ENCODE measurements at regions not wholly inside any gene's neighbourhood (a gene's known extent, or its start where the extent isn't known, plus 50 kb on each side); places are given as distances from the start of the nearest gene placed in this dataset.
A peak's percentile ranks its signal among the peaks of the same experiment; 100 is the strongest.

DNA sequence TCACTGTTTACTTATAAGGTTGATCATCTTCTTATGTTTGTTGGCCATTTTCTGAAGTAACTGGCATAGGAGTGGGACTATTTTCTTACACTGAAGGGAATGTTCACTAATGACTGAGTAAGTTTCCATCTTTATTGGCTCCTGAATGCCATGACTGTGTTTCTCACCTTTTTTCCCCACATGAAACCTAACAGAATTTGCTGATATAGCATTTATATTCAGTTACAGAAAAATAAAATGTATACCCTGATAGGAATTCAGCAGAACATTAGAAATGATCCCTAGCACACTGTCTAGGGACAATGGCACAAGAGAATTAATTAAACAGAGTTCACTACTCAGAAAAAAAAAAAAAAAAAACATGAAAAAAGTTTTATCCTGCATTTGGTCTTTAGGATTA, 1465.1 kb upstream of the C9orf72 start:
- DNase-seq (ENCODE audit: low read depth): no peak
- no peak overlapping the region for H3K4me3 ChIP-seq (replicated peaks; ENCODE audit: low read depth, low read length)
- TF ChIP-seq, protein P1, sequence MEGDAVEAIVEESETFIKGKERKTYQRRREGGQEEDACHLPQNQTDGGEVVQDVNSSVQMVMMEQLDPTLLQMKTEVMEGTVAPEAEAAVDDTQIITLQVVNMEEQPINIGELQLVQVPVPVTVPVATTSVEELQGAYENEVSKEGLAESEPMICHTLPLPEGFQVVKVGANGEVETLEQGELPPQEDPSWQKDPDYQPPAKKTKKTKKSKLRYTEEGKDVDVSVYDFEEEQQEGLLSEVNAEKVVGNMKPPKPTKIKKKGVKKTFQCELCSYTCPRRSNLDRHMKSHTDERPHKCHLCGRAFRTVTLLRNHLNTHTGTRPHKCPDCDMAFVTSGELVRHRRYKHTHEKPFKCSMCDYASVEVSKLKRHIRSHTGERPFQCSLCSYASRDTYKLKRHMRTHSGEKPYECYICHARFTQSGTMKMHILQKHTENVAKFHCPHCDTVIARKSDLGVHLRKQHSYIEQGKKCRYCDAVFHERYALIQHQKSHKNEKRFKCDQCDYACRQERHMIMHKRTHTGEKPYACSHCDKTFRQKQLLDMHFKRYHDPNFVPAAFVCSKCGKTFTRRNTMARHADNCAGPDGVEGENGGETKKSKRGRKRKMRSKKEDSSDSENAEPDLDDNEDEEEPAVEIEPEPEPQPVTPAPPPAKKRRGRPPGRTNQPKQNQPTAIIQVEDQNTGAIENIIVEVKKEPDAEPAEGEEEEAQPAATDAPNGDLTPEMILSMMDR (IDR thresholded peaks at IDR 0.05; ENCODE audit: low read length, missing control alignments): no peak

DNA sequence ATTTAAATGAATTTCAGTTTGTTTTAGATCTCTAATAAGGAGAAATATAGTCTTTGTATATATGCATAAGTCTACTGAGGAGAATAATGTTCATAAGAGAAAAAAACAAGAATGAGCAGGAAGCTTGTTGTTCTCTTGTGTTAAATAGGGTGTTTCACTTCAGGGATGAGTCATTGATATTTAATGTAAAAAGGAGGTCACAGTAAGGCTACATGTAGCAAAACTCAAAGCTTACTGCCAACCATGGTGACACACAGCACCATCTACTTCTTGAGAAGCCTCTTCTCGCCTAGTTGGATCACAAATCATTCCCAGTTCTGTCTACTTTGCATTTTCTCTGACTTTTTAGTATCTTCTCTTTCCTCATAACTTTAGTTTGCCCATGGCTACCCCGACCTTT, 1466.0 kb upstream of the C9orf72 start:
- peak; percentile 35 for DNase-seq (ENCODE audit: low read depth)
- H3K4me3 ChIP-seq (replicated peaks; ENCODE audit: low read depth, low read length): no peak overlapping the region
- TF ChIP-seq, protein P1 (IDR thresholded peaks at IDR 0.05; ENCODE audit: low read length, missing control alignments): no peak

DNA sequence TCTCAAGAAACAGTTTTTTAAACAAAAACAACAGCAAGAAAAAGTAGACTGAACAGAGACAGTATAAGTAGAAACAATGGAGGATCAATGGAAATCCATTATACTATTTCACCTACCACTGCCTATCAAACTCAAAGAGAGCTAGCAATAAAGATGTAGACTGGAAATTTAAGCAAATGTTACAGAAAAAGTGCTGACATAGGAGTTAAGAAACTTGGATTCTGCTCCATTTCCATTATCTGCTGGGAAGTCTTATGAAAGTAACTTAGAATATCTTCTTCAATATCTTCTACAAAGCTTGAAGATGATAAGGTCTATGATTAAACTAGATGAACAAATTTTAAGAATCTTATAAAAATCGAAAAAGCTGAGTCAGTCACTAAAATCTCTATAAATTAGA, 1469.8 kb upstream of the C9orf72 start:
- H3K4me3 ChIP-seq (replicated peaks; ENCODE audit: low read depth, low read length): no peak overlapping the region
- TF ChIP-seq, protein P1 (IDR thresholded peaks at IDR 0.05; ENCODE audit: low read length, missing control alignments): no peak
- DNase-seq (ENCODE audit: low read depth): no peak

DNA sequence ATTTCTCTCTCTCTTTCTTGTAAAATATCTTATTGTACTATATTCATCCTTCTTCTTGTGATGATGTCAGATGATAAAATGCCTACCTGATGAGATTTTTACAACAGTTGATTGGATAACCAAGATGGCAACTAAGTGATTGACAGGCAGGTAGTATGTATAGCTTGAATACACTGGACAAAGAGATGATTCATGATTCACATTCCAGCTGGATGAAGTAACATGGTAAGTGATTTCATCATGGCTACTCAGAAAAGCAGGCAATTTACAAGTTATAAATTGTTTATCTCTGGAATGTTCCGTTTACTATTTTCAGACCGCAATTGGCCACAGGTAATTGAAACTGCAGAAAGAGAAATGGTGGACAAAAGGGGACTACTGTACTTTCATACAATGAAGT, 1471.7 kb upstream of the C9orf72 start:
- TF ChIP-seq, protein P1 (IDR thresholded peaks at IDR 0.05; ENCODE audit: low read length, missing control alignments): no peak
- DNase-seq (ENCODE audit: low read depth): peak; percentile 56
- no peak overlapping the region for H3K4me3 ChIP-seq (replicated peaks; ENCODE audit: low read depth, low read length)

DNA sequence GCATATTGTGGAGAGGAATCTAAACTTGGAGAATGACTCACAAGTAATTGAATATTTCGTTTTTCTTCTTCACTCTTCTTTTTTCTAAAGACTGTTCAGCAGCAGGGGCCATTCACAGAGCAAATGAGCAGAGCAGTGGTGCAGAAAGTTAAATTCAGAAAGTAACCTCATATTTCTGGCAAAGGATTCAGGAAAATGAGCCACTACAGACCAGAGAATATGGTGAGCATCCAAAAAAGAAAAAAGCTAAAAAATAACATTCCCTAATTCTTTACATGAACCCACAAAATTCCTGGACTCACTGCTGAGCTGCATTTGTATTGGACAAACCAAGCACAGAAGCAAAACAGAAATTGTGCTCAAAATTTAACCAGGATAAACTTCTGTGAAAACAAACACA, 1486.8 kb upstream of the C9orf72 start:
- TF ChIP-seq, protein P1 (IDR thresholded peaks at IDR 0.05; ENCODE audit: low read length, missing control alignments): no peak
- no peak for DNase-seq (ENCODE audit: low read depth)
- no peak overlapping the region for H3K4me3 ChIP-seq (replicated peaks; ENCODE audit: low read depth, low read length)

DNA sequence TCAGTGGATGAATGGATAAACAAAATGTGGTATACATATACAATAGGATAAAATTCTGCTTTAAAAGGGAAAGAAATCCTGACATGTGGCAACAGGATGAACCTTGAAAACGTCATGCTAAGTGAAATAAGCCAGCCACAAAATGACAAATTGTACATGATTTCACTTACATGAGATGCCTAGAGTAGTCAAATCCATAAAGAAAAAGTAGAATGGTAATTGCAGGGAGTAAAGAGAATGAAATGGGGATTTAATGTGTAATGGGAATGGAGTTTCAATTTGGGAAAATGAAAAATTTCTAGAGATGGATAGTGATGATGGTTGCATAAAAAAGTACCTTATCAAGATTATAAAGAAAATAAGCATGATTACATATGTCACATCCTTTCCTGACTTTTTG, 1489.2 kb upstream of the C9orf72 start:
- no peak overlapping the region for H3K4me3 ChIP-seq (replicated peaks; ENCODE audit: low read depth, low read length)
- no peak for DNase-seq (ENCODE audit: low read depth)
- TF ChIP-seq, protein P1 (IDR thresholded peaks at IDR 0.05; ENCODE audit: low read length, missing control alignments): no peak

DNA sequence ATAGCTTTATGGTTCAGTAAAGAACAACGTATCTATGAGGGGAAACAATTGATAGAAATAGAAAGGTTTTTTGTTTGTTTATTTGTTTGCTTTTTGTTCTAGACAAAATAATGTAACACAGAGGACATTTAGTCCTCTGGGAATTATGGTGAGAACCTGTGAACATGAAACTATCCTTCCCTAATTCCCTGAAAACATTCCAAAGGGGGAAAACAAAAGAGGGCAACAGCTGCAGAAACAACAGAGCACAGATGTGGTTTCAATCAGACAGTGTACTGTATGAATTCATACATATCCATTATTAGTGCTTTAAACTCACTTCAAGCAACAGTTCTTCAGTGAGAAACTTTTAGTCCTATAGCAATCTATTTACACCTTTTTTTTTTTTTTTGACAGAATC, 1489.8 kb upstream of the C9orf72 start:
- H3K4me3 ChIP-seq (replicated peaks; ENCODE audit: low read depth, low read length): no peak overlapping the region
- TF ChIP-seq, protein P1 (IDR thresholded peaks at IDR 0.05; ENCODE audit: low read length, missing control alignments): no peak
- DNase-seq (ENCODE audit: low read depth): no peak

Data from fibroblast of pulmonary artery (primary cell).